Stimulated activated CD8-positive, alpha-beta memory T cell treated with anti-CD3 and anti-CD28 coated beads, Interleukin-7, amount 100 ng/mL, for 48 hours (primary cell): ENCODE measurements at regions not wholly inside any gene's neighbourhood (a gene's known extent, or its start where the extent isn't known, plus 50 kb on each side); places are given as distances from the start of the nearest gene placed in this dataset.
"Not testable (repeated sequence)": the region's sequence is repeated elsewhere in the genome, so short reads cannot be mapped to it uniquely, and the experiment has no call there.

Source experiments
- DNase-seq, 2 donors: peaks; one replicate each; pipeline ENCODE4 v3.0.0-alpha.2; 2020; ENCODE audit warnings: low read depth in 1 of 2; ENCODE audit errors: extremely low read depth in 1 of 2

- DNase-seq = no peak
Observed at GRCh38 chr6:92114797-92115196, 1304.6 kb downstream of the EPHA7 start.

DNA sequence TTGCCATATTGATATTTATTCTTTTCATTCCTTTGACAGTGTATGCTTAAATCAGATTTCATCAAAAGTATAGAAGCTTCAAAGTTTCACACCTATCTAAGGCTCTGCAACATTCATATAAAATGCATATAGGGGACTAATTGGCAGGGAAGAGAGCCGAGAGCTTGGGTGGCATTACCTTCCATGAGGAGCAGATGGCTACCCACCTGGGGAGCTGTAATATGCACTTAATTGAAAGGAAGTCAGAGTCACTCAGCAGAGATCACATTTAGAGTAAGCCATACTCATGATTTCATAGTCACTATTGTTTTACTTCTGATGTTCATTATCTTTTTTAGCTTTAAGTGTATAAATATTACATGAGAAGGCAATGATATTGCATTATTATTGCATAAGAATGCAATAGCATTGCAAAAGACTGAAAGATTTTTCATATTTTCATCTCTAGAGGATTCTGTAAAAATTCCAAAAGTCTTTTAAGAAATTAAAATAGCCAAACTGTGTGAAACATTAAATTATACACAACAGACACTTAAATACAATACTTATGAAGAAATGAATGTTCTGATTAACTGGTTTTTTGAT lies 1305.2 kb downstream of the EPHA7 start:
- no peak for DNase-seq

GRCh38 chr6:92111386-92111785 lies 1308.0 kb downstream of the EPHA7 start:
- DNase-seq = no peak

GRCh38 chr6:92110403-92110802 lies 1309.0 kb downstream of the EPHA7 start:
- DNase-seq = no peak

GRCh38 chr6:92109956-92110355 lies 1309.4 kb downstream of the EPHA7 start:
- no peak for DNase-seq

- DNase-seq = no peak
Observed at GRCh38 chr6:92109256-92109655, 1310.1 kb downstream of the EPHA7 start.

DNA sequence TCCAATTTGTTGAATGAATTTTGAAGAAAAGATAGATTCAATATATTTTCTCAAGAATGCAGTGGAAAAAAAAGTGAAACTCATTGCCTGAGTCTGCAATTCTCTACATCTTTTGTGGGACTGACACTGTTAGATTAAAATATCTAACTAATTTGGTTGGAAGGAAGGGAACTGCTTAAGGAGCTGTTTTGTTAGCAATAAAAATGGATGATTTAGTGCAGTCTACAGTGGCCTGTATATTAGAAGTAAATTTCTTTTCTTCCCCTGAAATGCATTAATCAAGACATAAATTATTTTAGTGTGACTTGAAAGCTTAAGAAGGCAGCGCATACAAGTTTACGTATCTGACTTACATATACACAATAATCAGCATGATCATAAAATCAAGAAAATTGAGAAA lies 1332.6 kb downstream of the EPHA7 start:
- DNase-seq = no peak

- not testable (repeated sequence) for DNase-seq
Observed at GRCh38 chr6:92083914-92084313, 1335.4 kb downstream of the EPHA7 start.

DNA sequence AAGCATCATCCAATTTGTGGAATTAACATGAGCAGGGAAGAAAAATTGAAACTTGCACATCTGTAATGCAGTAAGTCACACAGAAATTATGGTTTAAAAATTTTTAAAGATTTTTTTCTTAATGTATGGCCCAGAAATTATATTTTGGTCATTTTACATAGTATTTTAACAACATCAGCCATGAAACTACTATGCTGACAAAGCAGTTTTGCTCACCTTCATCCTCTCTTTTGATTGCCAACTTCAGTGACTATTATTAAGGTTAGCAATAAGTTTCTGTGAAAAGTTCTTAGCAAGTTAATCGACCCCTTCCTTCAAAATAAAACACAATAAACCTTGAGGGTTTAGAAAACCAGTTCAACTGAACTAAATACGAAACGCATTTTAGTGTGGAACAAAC lies 1347.0 kb downstream of the EPHA7 start:
- DNase-seq = no peak

- no peak for DNase-seq
Observed at GRCh38 chr6:92069781-92070180, 1349.6 kb downstream of the EPHA7 start.

GRCh38 chr6:92052513-92052912 lies 1366.8 kb downstream of the EPHA7 start:
- DNase-seq = no peak

- no peak for DNase-seq
Observed at GRCh38 chr6:92050216-92050615, 1369.1 kb downstream of the EPHA7 start.

DNA sequence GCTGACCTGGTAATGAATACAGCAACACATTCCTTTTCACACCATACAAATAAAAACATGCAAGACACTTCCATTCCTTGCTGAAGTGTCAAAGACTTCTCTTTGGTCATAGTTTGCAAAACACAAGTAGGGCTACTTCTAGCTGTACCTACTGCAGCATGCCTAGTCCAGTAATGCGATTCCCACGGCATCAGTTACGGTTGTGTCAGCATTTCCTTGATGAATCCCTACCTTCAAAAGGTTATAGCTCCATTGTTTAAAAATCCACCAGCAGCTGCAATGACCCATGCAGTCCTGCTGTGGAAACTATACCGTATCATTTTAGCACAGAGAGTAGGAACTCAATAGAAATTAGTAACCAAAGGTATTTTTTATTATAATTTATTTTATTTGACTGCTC lies 1371.5 kb downstream of the EPHA7 start:
- DNase-seq = no peak

DNA sequence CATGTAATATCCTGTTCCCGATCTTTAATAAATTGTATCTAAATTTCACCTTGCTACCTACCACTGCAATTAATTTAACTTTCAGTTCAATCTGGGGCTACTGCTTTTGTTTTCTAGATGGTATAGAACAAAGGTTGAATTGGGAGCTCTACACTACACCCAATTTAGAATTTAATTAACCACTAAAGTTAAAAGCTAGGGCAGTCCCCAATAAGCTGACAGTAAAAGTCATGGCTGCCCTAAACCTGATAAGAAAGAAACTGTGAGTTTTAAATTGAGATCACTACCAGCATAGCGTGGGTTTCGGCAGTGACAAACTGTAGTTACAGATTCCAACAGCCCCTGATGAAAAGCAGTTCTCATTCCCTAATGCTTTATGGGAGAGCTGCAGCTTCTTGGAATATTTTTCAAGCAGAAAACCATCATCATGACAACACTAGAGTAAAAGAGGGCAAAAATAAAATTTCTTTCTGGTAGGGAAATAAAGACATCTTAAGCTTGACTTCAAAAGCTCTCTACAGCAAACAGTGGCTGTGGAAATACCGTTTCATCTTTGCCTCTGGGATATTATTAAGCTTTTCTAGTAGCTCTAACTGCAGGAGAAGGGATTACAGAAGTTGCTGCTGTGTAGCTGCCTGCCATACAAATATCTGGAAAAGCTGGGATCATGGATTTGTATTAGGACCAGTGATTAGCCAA lies 1372.1 kb downstream of the EPHA7 start:
- DNase-seq = no peak

GRCh38 chr6:92044312-92044711 lies 1375.0 kb downstream of the EPHA7 start:
- DNase-seq = no peak

- DNase-seq = no peak
Observed at GRCh38 chr6:92043777-92044176, 1375.6 kb downstream of the EPHA7 start.

DNA sequence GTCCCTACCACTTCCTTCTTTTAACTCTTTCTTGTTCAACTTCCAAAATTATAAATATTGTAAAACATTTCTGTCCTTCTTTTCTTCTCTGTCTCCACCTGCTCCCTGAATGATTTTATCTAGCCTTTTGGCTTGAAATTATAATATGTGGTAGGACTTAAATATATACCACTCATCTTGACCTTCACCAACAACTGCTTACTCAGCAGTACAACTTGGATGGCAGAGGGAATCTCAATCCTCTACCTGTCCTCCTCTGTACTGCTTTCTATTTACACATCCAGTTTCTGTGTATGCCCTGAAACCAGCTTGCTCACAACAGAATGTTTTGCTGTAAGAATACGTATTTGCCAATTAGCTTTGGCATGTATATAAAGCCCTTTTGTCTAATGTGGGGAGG lies 1392.5 kb downstream of the EPHA7 start:
- DNase-seq = no peak

- DNase-seq = no peak
Observed at GRCh38 chr6:92024881-92025280, 1394.5 kb downstream of the EPHA7 start.

DNA sequence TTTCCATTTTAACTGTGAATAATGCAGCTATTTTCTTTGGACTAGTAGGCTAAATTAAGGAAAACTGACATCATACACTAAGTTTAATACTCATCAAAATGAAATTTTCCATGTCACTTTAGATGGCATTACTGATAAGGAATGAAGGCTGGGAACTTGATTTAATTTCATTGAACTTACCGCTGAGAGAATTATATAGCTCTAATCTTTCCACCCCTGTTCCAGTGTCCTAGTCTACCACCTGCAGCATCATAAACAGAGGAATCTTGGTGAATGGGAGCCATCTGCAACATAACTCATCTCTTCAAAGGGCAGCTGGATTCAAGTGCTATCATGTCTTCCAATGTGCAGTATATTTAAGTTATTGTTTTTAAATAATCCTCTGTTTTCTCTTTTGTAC lies 1395.2 kb downstream of the EPHA7 start:
- DNase-seq = no peak

- DNase-seq = no peak
Observed at GRCh38 chr6:92023410-92023966, 1395.9 kb downstream of the EPHA7 start.

GRCh38 chr6:92011681-92012245 lies 1407.6 kb downstream of the EPHA7 start:
- no peak for DNase-seq
